Stomach (tissue), 8 donors: ENCODE measurements at regions not wholly inside any gene's neighbourhood (a gene's known extent, or its start where the extent isn't known, plus 50 kb on each side); places are given as distances from the start of the nearest gene placed in this dataset.

ENCODE experiments used
- DNase-seq, 2 donors: peaks; one replicate each; pipeline versions ENCODE4 v3.0.0 to v3.0.0-alpha.2; 2013 to 2019
- H3K27ac ChIP-seq, 5 donors: fragments of 200-600 bp in 4 of 5; sonication (generic) in 4 of 5; one replicate each; pipeline ENCODE4 v1.5.1; 2013 to 2019; ENCODE audit warnings: mild to moderate bottlenecking in 1 of 5, moderate library complexity in 1 of 5
- H3K27me3 ChIP-seq, 3 donors: fragments of 200-600 bp; sonication (generic); one replicate each; pipeline ENCODE4 v1.5.1; 2017 to 2019; ENCODE audit warnings: mixed run types in 1 of 3
- H3K36me3 ChIP-seq, 4 donors: fragments of 200-600 bp; sonication (generic); 1 replicate in 3 of 4; 2 replicates in 1 of 4; pipeline ENCODE4 v1.5.1; 2016 to 2019
- H3K4me1 ChIP-seq, 4 donors: fragments of 200-600 bp; sonication (generic); one replicate each; pipeline ENCODE4 v1.5.1; 2016 to 2019
- H3K4me3 ChIP-seq, 4 donors: fragments of 200-600 bp; sonication (generic) in 3 of 4; one replicate each; pipeline ENCODE4 v1.5.1; 2016 to 2019; ENCODE audit warnings: mild to moderate bottlenecking in 1 of 4
- H3K9me3 ChIP-seq, 4 donors: fragments of 200-600 bp; sonication (generic); one replicate each; pipeline ENCODE4 v1.5.1; 2016 to 2019
- EP300 ChIP-seq: sonication (generic); formaldehyde crosslinking; IDR thresholded peaks from one replicate; pipeline ENCODE4 v1.6.1; 2017; ENCODE audit warnings: antibody characterized with exemption
- POLR2A ChIP-seq, 4 donors: fragments of 450-650 bp; IDR thresholded peaks; one replicate each; pipeline ENCODE4 v1.6.1; 2016; ENCODE audit warnings: antibody characterized with exemption in 4 of 4, control low read depth in 2 of 4, mild to moderate bottlenecking in 1 of 4, moderate library complexity in 1 of 4
- POLR2AphosphoS5 ChIP-seq, 3 donors: sonication (generic); formaldehyde crosslinking; IDR thresholded peaks; one replicate each; pipeline ENCODE4 v1.6.1; 2016; ENCODE audit warnings: antibody characterized with exemption in 3 of 3
- WGBS, 5 donors: extraction: QIAGEN DNeasy Blood & Tissue Kit in 3 of 5; methylation state at CpG; one replicate each; pipeline versions ENCODE4 v1.1.5 to v1.1.7; 2013 to 2018; 5-methylcytosine and 5-hydroxymethylcytosine counted together
- intact Hi-C: fragments of 100-400 bp; cut with DNase I; formaldehyde crosslinking; loops from one replicate; pipeline ENCODE4 v1.15.1; 2023; ENCODE audit warnings: low total_unique reads
- TF ChIP-seq, protein P1 (sequence below), 7 experiments: fragments of 450-650 bp in 4 of 7; fragments of 200-600 bp in 3 of 7; sonication (generic) in 3 of 7; IDR thresholded peaks; one replicate each; pipeline ENCODE4 v1.5.1; 2016 to 2019; ENCODE audit warnings: antibody characterized with exemption in 7 of 7, control low read depth in 2 of 7, mild to moderate bottlenecking in 1 of 7
- donor health status: healthy with polysubstance abuse.
- donor health status: Bipolar disorder and iron deficiency.
- donor health status: healthy.

DNA sequence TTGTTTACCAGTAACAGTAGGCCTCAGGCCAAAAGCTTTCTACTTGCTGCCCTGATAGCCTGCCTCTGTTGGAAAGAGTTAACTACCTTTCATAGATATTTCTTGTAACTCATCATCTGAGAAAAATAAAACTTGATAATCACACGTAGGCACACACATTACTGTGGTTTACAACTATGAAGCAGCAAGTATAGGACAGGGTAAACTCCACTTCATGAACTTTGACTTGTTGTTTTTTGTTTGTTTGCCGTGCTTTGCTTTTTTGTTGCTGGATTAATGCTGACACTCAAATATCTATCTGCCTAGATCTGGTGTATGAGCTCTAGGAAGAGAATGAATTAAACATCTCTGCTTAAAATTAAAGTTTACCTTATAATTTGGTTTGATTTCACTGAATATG lies 924.7 kb upstream of the ADGRL2 start:
- 61 to 73% (median 72%) methylated on average over 2 of the region's 2 CpGs for WGBS, 5 donors

DNA sequence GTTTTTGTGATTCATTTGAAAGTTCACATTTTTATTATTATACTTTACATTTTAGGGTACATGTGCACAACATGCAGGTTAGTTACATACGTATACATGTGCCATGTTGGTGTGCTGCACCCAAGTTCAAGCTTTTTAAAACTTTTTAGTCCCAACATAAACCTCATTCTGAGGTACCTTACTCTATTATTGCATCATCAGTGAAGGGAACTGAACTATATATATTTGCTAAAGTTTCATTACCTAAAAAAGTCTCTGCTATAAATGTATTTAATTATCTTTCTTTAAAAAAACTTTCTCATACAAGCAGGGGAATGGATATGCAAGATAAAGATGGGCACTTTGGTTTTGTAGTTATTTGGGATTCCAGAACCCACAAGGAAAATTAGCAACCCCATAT lies 931.4 kb upstream of the ADGRL2 start:
- H3K9me3 ChIP-seq: no peaks in the 10 kb centered on the region
- H3K27ac ChIP-seq: no peak overlapping the region
- 84 to 96% (median 87%) methylated on average over 1 of the region's 1 CpG for WGBS, 5 donors
- H3K27me3 ChIP-seq: no peaks in the 10 kb centered on the region
- no peak overlapping the region for H3K4me3 ChIP-seq
- TF ChIP-seq POLR2AphosphoS5 (IDR thresholded peaks at IDR 0.05): no peak
- no peak for TF ChIP-seq EP300
- no peak for TF ChIP-seq POLR2A (IDR thresholded peaks at IDR 0.05)
- TF ChIP-seq, protein P1, sequence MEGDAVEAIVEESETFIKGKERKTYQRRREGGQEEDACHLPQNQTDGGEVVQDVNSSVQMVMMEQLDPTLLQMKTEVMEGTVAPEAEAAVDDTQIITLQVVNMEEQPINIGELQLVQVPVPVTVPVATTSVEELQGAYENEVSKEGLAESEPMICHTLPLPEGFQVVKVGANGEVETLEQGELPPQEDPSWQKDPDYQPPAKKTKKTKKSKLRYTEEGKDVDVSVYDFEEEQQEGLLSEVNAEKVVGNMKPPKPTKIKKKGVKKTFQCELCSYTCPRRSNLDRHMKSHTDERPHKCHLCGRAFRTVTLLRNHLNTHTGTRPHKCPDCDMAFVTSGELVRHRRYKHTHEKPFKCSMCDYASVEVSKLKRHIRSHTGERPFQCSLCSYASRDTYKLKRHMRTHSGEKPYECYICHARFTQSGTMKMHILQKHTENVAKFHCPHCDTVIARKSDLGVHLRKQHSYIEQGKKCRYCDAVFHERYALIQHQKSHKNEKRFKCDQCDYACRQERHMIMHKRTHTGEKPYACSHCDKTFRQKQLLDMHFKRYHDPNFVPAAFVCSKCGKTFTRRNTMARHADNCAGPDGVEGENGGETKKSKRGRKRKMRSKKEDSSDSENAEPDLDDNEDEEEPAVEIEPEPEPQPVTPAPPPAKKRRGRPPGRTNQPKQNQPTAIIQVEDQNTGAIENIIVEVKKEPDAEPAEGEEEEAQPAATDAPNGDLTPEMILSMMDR (IDR thresholded peaks at IDR 0.05): no peak
- H3K4me1 ChIP-seq: no peaks in the 10 kb centered on the region
- no peak for DNase-seq
- intact Hi-C loops: no loop called here
- no peaks in the 10 kb centered on the region for H3K36me3 ChIP-seq

More for the DNA sequence above, 924.7 kb upstream of the ADGRL2 start:
- H3K27me3 ChIP-seq: no peaks in the 10 kb centered on the region
- no peak overlapping the region for H3K27ac ChIP-seq
- intact Hi-C loops: no loop called here
- H3K36me3 ChIP-seq: no peaks in the 10 kb centered on the region
- no peak for DNase-seq
- no peak overlapping the region for H3K4me3 ChIP-seq
- no peak for TF ChIP-seq EP300
- TF ChIP-seq POLR2AphosphoS5 (IDR thresholded peaks at IDR 0.05): no peak
- TF ChIP-seq POLR2A (IDR thresholded peaks at IDR 0.05): no peak
- TF ChIP-seq, protein P1 (IDR thresholded peaks at IDR 0.05): no peak
- H3K9me3 ChIP-seq: no peaks in the 10 kb centered on the region
- H3K4me1 ChIP-seq: no peaks in the 10 kb centered on the region

DNA sequence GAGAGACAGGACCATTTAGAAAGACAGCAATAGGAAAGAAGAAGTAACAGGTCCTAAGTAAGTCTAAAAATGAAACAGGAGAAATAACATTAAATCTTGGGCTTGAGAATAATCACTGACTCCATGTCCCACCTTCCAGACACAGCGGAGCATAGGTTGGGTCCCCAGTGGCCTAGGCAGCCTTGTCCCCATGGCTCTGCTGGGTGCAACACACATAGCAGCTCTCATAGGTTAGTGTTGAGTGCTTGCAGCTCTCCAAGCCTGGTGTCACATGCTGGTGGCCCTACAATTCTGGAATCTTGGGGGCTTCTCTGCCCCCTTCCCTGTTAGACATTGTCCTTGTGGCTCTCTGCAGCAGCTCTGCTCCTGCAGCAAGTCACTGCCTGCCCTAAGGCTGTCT lies 952.8 kb upstream of the ADGRL2 start:
- no peaks in the 10 kb centered on the region for H3K4me1 ChIP-seq
- no peak for DNase-seq
- peaks cover 0 to 9% (median 4%) of the 10 kb centered on the region in 4 donors for H3K9me3 ChIP-seq
- no peaks in the 10 kb centered on the region for H3K36me3 ChIP-seq
- TF ChIP-seq, protein P1 (IDR thresholded peaks at IDR 0.05): no peak
- TF ChIP-seq POLR2AphosphoS5 (IDR thresholded peaks at IDR 0.05): no peak
- no peak for TF ChIP-seq POLR2A (IDR thresholded peaks at IDR 0.05)
- no peak for TF ChIP-seq EP300
- WGBS, 5 donors: 93 to 100% (median 97%) methylated on average over 1 of the region's 1 CpG
- H3K4me3 ChIP-seq: no peak overlapping the region
- no peaks in the 10 kb centered on the region for H3K27me3 ChIP-seq
- no peak overlapping the region for H3K27ac ChIP-seq
- intact Hi-C loops: no loop called here

DNA sequence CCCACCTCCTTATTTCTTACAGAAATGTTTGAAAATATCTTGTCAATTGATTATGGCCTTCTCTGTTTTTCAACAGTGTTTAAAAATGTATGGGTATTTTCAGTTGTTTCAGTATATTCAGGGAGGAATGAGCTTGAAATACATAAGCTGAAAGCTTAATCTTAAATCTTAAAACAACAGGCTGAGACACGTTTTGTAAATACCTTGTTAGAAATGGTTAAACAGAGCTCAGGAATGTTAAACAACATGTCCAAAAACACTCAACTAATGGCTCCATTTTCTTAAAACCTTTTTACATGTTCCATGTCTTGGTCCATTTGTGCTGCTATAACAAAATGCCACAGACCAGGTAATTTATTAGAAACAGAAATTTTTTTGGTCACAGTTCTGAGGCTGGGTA lies 953.8 kb upstream of the ADGRL2 start:
- no peak for DNase-seq
- WGBS, 5 donors: 14 to 29% (median 24%) methylated on average over 1 of the region's 1 CpG
- Histone ChIP-seq H3K4me3 (no peak overlapping the region), H3K36me3 (no peaks in the 10 kb centered on the region), H3K27ac (no peak overlapping the region), H3K9me3 (peaks cover 0 to 9% (median 4%) of the 10 kb centered on the region in 4 donors), H3K27me3 (no peaks in the 10 kb centered on the region), H3K4me1 (no peaks in the 10 kb centered on the region)
- TF ChIP-seq POLR2AphosphoS5 (IDR thresholded peaks at IDR 0.05): no peak
- no peak for TF ChIP-seq POLR2A (IDR thresholded peaks at IDR 0.05)
- intact Hi-C loops: no loop called here

- H3K4me1 ChIP-seq: no peaks in the 10 kb centered on the region
- H3K27me3 ChIP-seq: no peaks in the 10 kb centered on the region
- peaks cover 0 to 15% (median 7%) of the 10 kb centered on the region in 4 donors for H3K9me3 ChIP-seq
- TF ChIP-seq, protein P1 (IDR thresholded peaks at IDR 0.05): no peak
- TF ChIP-seq POLR2AphosphoS5 (IDR thresholded peaks at IDR 0.05) (no peak), POLR2A (IDR thresholded peaks at IDR 0.05) (no peak), EP300 (no peak)
- no peak overlapping the region for H3K27ac ChIP-seq
- no peak for DNase-seq
- H3K36me3 ChIP-seq: no peaks in the 10 kb centered on the region
- no peak overlapping the region for H3K4me3 ChIP-seq
- intact Hi-C loops: no loop called here
These were observed 957.9 kb upstream of the ADGRL2 start for GRCh38 chr1:80842796-80843195.
